ENCODE measurements at regions not wholly inside any gene's neighbourhood (a gene's known extent, or its start where the extent isn't known, plus 50 kb on each side); places are given as distances from the start of the nearest gene placed in this dataset.

DNA sequence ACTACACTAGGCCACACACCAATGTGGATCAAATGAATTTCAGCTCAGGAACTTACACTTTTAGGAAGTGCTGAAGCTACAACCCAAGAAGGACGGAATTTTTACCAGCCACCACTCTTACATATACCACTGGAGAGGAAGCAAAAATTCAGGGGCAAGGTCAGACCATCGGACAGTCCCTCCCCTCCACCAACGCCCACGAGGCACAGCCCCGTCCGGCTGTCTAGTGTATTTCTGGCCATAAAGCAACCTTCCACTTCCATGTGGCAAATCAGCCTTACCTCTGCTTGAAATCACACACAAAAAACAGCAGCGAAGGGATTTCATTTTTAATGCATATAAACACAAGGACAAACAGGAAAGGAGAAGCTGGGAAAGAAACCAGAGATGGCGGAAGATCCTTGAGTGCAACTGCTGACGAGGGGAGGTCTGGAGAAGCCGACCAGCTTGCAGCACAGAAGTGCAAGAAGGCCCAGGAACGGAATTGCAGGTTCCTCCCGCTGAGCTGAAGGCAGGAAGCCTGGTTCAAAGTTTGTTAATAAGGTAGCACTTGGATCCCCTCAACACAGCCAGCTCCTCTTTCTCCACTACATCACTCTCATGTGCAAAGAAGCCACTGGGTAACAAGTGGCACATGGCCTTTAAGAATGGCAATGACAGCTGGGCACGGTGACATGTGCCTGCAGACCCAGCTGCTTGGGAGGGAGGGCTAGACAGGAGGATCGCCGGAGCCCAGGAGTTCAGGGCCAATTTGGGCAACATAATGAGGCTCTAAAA is 71.5 kb downstream of the SHANK2 start:
- intact Hi-C loops (cut with DNase I): no loop called here
- ATAC-seq: no peak

DNA sequence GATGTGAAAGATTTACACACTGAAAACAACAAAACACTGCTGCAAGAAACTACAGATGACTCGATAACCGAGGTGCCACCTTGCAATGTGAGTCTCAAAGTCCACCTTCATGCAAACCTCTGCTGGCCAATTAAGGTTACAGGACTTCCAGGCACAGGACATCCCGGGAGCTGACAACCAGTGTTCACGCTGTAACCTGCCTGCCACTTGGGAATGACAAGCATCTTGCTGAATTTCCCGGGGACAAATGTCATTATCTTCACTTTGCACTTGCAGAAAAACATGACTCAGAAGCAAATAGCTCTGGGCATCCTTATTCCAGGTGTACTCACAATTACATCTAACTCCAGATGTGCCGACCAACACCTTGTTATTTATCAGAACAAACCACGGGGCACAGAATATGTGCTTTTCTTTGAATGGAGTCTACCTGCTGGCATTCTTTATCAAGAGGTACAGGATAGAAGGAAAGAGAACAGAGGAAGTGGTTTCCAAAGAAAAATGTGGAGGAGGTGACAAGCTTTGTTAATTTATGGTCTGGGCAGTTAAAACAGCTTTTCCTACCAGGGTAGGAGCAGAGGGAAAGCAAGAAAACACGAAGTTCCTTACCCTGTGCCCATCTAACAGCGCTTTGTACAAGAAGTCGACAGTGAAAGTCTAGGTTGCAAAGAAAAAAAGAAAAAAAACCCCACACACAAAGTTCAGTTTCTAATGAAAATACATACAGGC is 72.3 kb downstream of the SHANK2 start:
- Histone ChIP-seq H3K36me3 (no peaks in the 10 kb centered on the region), H3K27me3 (no peaks in the 10 kb centered on the region), H3K4me3 (no peak overlapping the region), H3K9me3 (no peaks in the 10 kb centered on the region), H3K27ac (peak overlapping the region; percentile 13 to 56 (median 51)), H3K4me1 (peaks cover 0 to 15% (median 6%) of the 10 kb centered on the region in 4 donors)
- WGBS (ENCODE audit: insufficient coverage, low coverage, low lambda C conversion rate, missing lambda C conversion rate): 38% methylated on average over 10 of the region's 10 CpGs
- DNase-seq (peak; percentile 33 to 74 (median 72)), ATAC-seq (peak; percentile 91 to 98 (median 96))
- intact Hi-C loops (cut with DNase I): no loop called here
- no peak for TF ChIP-seq POLR2A (IDR thresholded peaks at IDR 0.05)
- TF ChIP-seq, protein P1, sequence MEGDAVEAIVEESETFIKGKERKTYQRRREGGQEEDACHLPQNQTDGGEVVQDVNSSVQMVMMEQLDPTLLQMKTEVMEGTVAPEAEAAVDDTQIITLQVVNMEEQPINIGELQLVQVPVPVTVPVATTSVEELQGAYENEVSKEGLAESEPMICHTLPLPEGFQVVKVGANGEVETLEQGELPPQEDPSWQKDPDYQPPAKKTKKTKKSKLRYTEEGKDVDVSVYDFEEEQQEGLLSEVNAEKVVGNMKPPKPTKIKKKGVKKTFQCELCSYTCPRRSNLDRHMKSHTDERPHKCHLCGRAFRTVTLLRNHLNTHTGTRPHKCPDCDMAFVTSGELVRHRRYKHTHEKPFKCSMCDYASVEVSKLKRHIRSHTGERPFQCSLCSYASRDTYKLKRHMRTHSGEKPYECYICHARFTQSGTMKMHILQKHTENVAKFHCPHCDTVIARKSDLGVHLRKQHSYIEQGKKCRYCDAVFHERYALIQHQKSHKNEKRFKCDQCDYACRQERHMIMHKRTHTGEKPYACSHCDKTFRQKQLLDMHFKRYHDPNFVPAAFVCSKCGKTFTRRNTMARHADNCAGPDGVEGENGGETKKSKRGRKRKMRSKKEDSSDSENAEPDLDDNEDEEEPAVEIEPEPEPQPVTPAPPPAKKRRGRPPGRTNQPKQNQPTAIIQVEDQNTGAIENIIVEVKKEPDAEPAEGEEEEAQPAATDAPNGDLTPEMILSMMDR (IDR thresholded peaks at IDR 0.05): no peak

More for the DNA sequence above, 71.5 kb downstream of the SHANK2 start:
- Histone ChIP-seq H3K36me3 (no peaks in the 10 kb centered on the region), H3K27me3 (no peaks in the 10 kb centered on the region), H3K4me3 (no peak overlapping the region), H3K27ac (peak overlapping the region in 2 of 3 donors; percentile 51 to 56), H3K9me3 (no peaks in the 10 kb centered on the region), H3K4me1 (peaks cover 0 to 15% (median 6%) of the 10 kb centered on the region in 4 donors)
- DNase-seq: peak in 1 of 3 donors; percentile 12
- WGBS (ENCODE audit: insufficient coverage, low coverage, low lambda C conversion rate, missing lambda C conversion rate): 66% methylated on average over 13 of the region's 15 CpGs
- no peak for TF ChIP-seq POLR2A (IDR thresholded peaks at IDR 0.05)
- TF ChIP-seq, protein P1 (IDR thresholded peaks at IDR 0.05): no peak

DNA sequence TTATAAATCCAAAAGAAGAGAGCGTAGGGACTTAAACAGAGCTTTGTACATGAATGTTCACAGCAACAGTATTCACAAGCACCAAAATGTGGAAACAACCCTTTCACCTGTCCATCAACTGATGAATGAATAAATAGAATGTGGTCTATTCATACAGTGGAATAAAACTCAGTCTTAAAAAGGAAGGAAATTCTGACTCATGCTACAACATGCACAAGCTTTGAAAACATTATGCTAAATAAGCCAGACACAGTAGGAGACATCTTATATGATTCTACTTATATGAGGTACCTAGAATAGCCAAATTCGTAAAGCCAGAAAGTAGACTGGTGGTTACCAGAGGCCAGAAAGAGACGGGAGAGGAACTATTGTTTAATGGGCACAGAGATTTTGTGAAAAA is 74.3 kb downstream of the SHANK2 start:
- Histone ChIP-seq H3K4me3 (no peak overlapping the region), H3K36me3 (no peaks in the 10 kb centered on the region), H3K9me3 (no peaks in the 10 kb centered on the region), H3K27ac (no peak overlapping the region), H3K4me1 (peaks cover 0 to 15% (median 6%) of the 10 kb centered on the region in 4 donors), H3K27me3 (no peaks in the 10 kb centered on the region)
- WGBS (ENCODE audit: insufficient coverage, low coverage, low lambda C conversion rate, missing lambda C conversion rate): 85% methylated on average over 3 of the region's 3 CpGs
- TF ChIP-seq POLR2A (IDR thresholded peaks at IDR 0.05): no peak
- TF ChIP-seq, protein P1 (IDR thresholded peaks at IDR 0.05): no peak
- no peak for ATAC-seq
- intact Hi-C loops (cut with DNase I): no loop called here
- DNase-seq: no peak

DNA sequence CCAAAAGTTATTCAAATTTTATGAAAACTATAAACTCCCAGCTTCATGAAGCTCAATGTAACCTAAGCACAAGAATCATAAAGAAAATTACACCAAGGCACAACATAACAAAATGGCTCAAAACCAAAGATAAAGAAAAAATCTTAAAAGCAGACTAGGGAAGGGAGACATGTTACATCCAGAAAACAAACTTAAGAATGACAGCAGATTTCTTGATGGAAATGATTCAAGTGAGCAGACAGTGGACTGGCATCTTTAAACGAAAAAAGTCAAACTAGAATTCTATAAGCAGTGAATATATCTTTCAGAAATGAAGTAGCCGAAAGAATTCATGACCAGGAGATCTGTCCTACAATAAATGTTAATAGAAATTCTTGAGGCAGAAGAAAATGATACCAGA is 75.6 kb downstream of the SHANK2 start:
- no peak for DNase-seq
- H3K27me3 ChIP-seq: no peaks in the 10 kb centered on the region
- H3K4me1 ChIP-seq: peaks cover 0 to 15% (median 6%) of the 10 kb centered on the region in 4 donors
- H3K36me3 ChIP-seq: no peaks in the 10 kb centered on the region
- WGBS (ENCODE audit: insufficient coverage, low coverage, low lambda C conversion rate, missing lambda C conversion rate): 84% methylated on average over 2 of the region's 2 CpGs
- intact Hi-C loops (cut with DNase I): no loop called here
- TF ChIP-seq POLR2A (IDR thresholded peaks at IDR 0.05): no peak
- TF ChIP-seq, protein P1 (IDR thresholded peaks at IDR 0.05): no peak
- no peak overlapping the region for H3K27ac ChIP-seq
- no peak overlapping the region for H3K4me3 ChIP-seq
- H3K9me3 ChIP-seq: no peaks in the 10 kb centered on the region
- no peak for ATAC-seq
